NCI-H345 (cell line): ENCODE measurements at regions not wholly inside any gene's neighbourhood (a gene's known extent, or its start where the extent isn't known, plus 50 kb on each side); places are given as distances from the start of the nearest gene placed in this dataset.

ENCODE experiments used
- DNase-seq: peaks from one replicate; lab custom pipeline; 2025; lab: John Stamatoyannopoulos, UW

- DNase-seq = no peak
These were observed 234.5 kb downstream of the LMO4 start for GRCh38 chr1:87563211-87563610.

GRCh38 chr1:87565861-87566260 lies 237.2 kb downstream of the LMO4 start:
- DNase-seq = no peak

- no peak for DNase-seq
These were observed 239.3 kb downstream of the LMO4 start for GRCh38 chr1:87568005-87568404.

GRCh38 chr1:87568911-87569310 lies 240.2 kb downstream of the LMO4 start:
- no peak for DNase-seq

- DNase-seq = no peak
These were observed 243.3 kb downstream of the LMO4 start for GRCh38 chr1:87572008-87572407.

- DNase-seq = no peak
These were observed 244.2 kb downstream of the LMO4 start for GRCh38 chr1:87572891-87573290.

GRCh38 chr1:87575528-87575927 lies 246.8 kb downstream of the LMO4 start:
- no peak for DNase-seq

GRCh38 chr1:87578464-87578863 lies 249.8 kb downstream of the LMO4 start:
- DNase-seq = no peak

GRCh38 chr1:87583459-87583858 lies 254.8 kb downstream of the LMO4 start:
- no peak for DNase-seq

GRCh38 chr1:87584586-87584985 lies 255.9 kb downstream of the LMO4 start:
- no peak for DNase-seq

GRCh38 chr1:87586501-87586900 lies 257.8 kb downstream of the LMO4 start:
- DNase-seq = no peak

- DNase-seq = no peak
These were observed 259.8 kb downstream of the LMO4 start for GRCh38 chr1:87588495-87588894.

- DNase-seq = no peak
These were observed 262.8 kb downstream of the LMO4 start for GRCh38 chr1:87591492-87591891.

- no peak for DNase-seq
These were observed 263.5 kb downstream of the LMO4 start for GRCh38 chr1:87592156-87592555.

GRCh38 chr1:87594736-87595383 lies 266.2 kb downstream of the LMO4 start:
- no peak for DNase-seq

- no peak for DNase-seq
These were observed 266.7 kb downstream of the LMO4 start for GRCh38 chr1:87595384-87595781.

- DNase-seq = no peak
These were observed 269.7 kb downstream of the LMO4 start for GRCh38 chr1:87598429-87598828.

- DNase-seq = no peak
These were observed 270.9 kb downstream of the LMO4 start for GRCh38 chr1:87599569-87599968.

- DNase-seq = no peak
These were observed 271.6 kb downstream of the LMO4 start for GRCh38 chr1:87600055-87600850.

GRCh38 chr1:87600854-87601253 lies 272.2 kb downstream of the LMO4 start:
- DNase-seq = no peak

GRCh38 chr1:87603626-87604025 lies 274.9 kb downstream of the LMO4 start:
- no peak for DNase-seq

GRCh38 chr1:87612956-87613355 lies 284.3 kb downstream of the LMO4 start:
- no peak for DNase-seq

- no peak for DNase-seq
These were observed 286.8 kb downstream of the LMO4 start for GRCh38 chr1:87615491-87615890.

- no peak for DNase-seq
These were observed 287.2 kb downstream of the LMO4 start for GRCh38 chr1:87615901-87616300.
